ENCODE measurements at regions not wholly inside any gene's neighbourhood (a gene's known extent, or its start where the extent isn't known, plus 50 kb on each side); places are given as distances from the start of the nearest gene placed in this dataset.
"Not testable (repeated sequence)": the region's sequence is repeated elsewhere in the genome, so short reads cannot be mapped to it uniquely, and the experiment has no call there.

DNA sequence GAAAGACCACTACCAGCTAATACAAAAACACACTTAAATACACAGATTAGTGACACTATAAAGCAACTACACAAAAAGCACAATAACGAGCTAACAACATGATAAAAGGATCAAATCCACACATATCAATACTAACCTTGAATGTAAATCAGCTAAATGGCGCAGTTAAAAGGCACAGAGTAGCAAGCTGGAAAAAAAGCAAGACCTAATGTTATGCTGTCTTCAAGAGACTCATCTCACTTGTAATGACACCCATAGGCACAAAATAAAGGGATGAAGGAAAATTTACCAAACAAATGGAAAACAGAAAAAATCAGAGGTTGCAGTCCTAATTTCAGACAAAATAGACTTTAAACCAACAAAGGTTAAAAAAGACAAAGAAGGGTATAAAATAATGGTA lies 86.3 kb downstream of the NUS1 start:
- no peak overlapping the region for H3K27ac ChIP-seq (ENCODE audit: low read depth, low read length, severe bottlenecking)
- no peak overlapping the region for H3K4me3 ChIP-seq (ENCODE audit: extremely low read depth, insufficient read depth, low read length, poor library complexity, severe bottlenecking)
- H3K4me1 ChIP-seq (ENCODE audit: control insufficient read depth, insufficient read depth, low read length, poor library complexity, severe bottlenecking), result no peaks in the 10 kb centered on the region
- no peaks in the 10 kb centered on the region for H3K9me3 ChIP-seq (ENCODE audit: control insufficient read depth, low read length)
- 75 to 100% methylated on average over 1 to 2 of the region's 2 CpGs for WGBS, 2 experiments (ENCODE audit: insufficient coverage in 2 of 2)
- no peaks in the 10 kb centered on the region for H3K36me3 ChIP-seq (ENCODE audit: control insufficient read depth, insufficient read depth, low read length)

DNA sequence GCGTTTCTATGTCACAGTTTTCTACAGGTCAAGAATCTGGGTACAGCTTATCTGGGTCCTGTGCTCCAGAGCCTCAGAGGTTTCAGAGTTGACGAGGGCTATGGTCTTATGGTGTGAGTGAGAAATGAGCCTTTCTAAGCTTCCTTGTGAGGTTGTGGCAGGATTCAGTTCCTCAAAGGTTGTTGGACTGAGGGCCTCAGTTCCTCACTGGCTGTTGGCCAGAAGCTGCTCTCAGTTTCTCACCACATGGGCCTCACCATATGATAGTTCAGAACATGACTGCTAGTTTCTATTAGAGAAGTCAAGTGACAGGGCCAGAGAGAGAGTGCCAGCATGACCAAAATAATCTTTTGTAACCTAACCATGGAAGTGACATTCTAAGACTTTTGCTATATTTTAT lies 96.1 kb downstream of the NUS1 start:
- Histone ChIP-seq H3K27ac (ENCODE audit: low read depth, low read length, severe bottlenecking) (no peak overlapping the region), H3K4me1 (ENCODE audit: control insufficient read depth, insufficient read depth, low read length, poor library complexity, severe bottlenecking) (no peaks in the 10 kb centered on the region), H3K4me3 (ENCODE audit: extremely low read depth, insufficient read depth, low read length, poor library complexity, severe bottlenecking) (no peak overlapping the region), H3K9me3 (ENCODE audit: control insufficient read depth, low read length) (no peaks in the 10 kb centered on the region), H3K36me3 (ENCODE audit: control insufficient read depth, insufficient read depth, low read length) (no peaks in the 10 kb centered on the region)
- 90 to 96% methylated on average over 2 of the region's 2 CpGs for WGBS, 2 experiments (ENCODE audit: insufficient coverage in 2 of 2)

DNA sequence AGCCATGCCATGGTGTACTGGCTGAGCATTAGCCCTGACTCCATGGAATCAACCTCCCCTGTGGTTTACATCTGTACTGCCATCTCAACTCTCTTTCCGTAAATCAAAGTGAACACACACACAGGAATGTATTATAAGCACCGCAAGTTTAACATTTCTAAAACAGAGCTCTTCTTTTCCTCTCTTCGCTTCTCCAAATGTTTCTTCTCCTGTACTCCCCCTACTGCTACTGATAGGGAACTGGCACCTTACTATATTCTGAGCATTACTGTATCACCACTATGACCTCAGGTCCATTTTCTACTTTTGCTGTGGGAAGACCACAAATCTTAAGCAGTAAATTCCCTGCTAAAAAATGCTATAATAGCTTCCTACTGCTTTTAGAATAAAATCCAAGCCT lies 101.2 kb downstream of the NUS1 start:
- H3K27ac ChIP-seq (ENCODE audit: low read depth, low read length, severe bottlenecking), result no peak overlapping the region
- H3K9me3 ChIP-seq (ENCODE audit: control insufficient read depth, low read length), result no peaks in the 10 kb centered on the region
- no peak overlapping the region for H3K4me3 ChIP-seq (ENCODE audit: extremely low read depth, insufficient read depth, low read length, poor library complexity, severe bottlenecking)
- H3K4me1 ChIP-seq (ENCODE audit: control insufficient read depth, insufficient read depth, low read length, poor library complexity, severe bottlenecking), result no peaks in the 10 kb centered on the region
- no peaks in the 10 kb centered on the region for H3K36me3 ChIP-seq (ENCODE audit: control insufficient read depth, insufficient read depth, low read length)
- 60 to 75% methylated on average over 3 of the region's 3 CpGs for WGBS, 2 experiments (ENCODE audit: insufficient coverage in 2 of 2)

DNA sequence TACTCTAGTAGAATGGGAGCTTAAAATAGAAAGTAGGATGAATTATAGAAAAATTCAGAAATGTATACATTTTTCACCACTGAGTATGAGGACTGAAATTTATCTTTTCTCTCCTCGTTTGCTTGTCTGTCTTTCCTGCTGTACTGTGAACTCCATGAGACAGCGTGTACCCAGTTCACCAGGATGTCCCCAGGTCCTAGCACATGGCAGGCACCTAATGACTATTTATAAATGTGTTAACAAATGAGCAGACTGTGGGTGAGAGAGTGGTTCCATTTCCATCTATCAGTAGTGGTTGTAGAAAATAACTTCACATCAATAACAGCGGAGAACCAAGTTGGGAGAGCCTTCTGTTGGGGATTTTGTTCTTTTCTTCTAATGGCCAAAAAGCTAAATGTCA lies 106.3 kb downstream of the NUS1 start:
- 83 to 100% methylated on average over 2 of the region's 3 CpGs for WGBS, 2 experiments (ENCODE audit: insufficient coverage in 2 of 2)
- H3K4me3 ChIP-seq (ENCODE audit: extremely low read depth, insufficient read depth, low read length, poor library complexity, severe bottlenecking), result no peak overlapping the region
- H3K4me1 ChIP-seq (ENCODE audit: control insufficient read depth, insufficient read depth, low read length, poor library complexity, severe bottlenecking), result no peaks in the 10 kb centered on the region
- H3K36me3 ChIP-seq (ENCODE audit: control insufficient read depth, insufficient read depth, low read length), result no peaks in the 10 kb centered on the region
- H3K27ac ChIP-seq (ENCODE audit: low read depth, low read length, severe bottlenecking), result no peak overlapping the region
- H3K9me3 ChIP-seq (ENCODE audit: control insufficient read depth, low read length), result no peaks in the 10 kb centered on the region

DNA sequence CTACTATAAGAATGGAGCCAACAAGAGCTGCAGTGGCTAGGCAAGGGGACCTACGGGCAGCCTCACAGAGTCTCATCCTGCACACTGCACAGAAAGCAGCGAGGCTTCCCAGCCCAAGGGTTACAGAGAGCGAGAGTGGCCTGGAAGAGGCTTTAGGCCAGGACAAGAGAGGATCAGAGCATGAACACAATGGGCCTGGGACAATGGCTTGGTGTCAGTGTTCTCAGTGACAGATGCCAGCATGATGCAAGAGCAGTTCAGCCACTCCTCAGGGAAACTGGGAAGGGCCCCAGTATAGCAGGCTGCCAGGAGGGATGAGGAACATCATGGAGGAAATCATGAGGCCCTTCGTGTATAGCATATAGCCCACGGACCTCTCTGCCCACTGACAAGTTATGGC lies 108.0 kb downstream of the NUS1 start:
- no peaks in the 10 kb centered on the region for H3K9me3 ChIP-seq (ENCODE audit: control insufficient read depth, low read length)
- H3K4me3 ChIP-seq (ENCODE audit: extremely low read depth, insufficient read depth, low read length, poor library complexity, severe bottlenecking), result no peak overlapping the region
- WGBS, 2 experiments (ENCODE audit: insufficient coverage in 2 of 2), result 77 to 96% methylated on average over 4 of the region's 5 CpGs
- no peaks in the 10 kb centered on the region for H3K4me1 ChIP-seq (ENCODE audit: control insufficient read depth, insufficient read depth, low read length, poor library complexity, severe bottlenecking)
- H3K36me3 ChIP-seq (ENCODE audit: control insufficient read depth, insufficient read depth, low read length), result no peaks in the 10 kb centered on the region
- H3K27ac ChIP-seq (ENCODE audit: low read depth, low read length, severe bottlenecking), result no peak overlapping the region

DNA sequence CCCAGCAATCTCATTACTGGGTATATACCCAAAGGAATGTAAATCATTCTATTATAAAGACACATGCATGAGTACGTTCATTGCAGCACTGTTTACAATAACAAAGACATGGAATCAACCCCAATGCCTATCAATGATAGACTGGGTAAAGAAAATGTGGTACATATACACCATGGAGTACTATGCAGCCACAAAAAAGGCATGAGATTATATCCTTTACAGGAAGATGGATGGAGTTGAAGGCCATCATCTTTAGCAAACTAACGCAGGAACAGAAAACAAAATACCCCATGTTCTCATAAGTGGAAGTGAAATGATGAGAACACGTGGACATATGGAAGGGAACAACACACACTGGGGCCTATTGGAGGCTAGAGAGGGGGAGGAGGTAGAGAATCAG lies 115.7 kb downstream of the NUS1 start:
- H3K4me1 ChIP-seq (ENCODE audit: control insufficient read depth, insufficient read depth, low read length, poor library complexity, severe bottlenecking), result no peaks in the 10 kb centered on the region
- no peaks in the 10 kb centered on the region for H3K36me3 ChIP-seq (ENCODE audit: control insufficient read depth, insufficient read depth, low read length)
- 60 to 86% methylated on average over 1 of the region's 3 CpGs for WGBS, 2 experiments (ENCODE audit: insufficient coverage in 2 of 2)
- no peaks in the 10 kb centered on the region for H3K9me3 ChIP-seq (ENCODE audit: control insufficient read depth, low read length)
- no peak overlapping the region for H3K27ac ChIP-seq (ENCODE audit: low read depth, low read length, severe bottlenecking)
- no peak overlapping the region for H3K4me3 ChIP-seq (ENCODE audit: extremely low read depth, insufficient read depth, low read length, poor library complexity, severe bottlenecking)

DNA sequence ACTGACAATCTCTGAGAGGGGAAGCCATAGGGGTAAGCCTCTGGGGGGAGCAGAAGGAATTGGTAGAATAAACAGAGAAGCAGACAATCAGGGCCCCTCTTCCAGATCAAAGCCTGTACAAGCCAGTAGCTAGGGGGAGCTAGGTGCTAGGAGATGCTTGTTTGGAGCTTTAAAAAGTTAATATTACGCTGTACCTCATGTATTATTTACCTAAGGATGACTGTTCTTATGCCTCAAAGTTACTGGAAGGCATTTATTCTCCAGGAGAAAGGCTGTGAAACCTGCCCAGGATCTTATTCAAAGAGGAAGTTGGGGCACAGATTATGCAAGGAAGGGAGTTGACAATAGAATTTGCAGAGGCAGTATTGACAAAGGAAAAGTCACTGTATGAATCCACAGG lies 111.8 kb upstream of the SLC35F1 start:
- no peak overlapping the region for H3K27ac ChIP-seq (ENCODE audit: low read depth, low read length, severe bottlenecking)
- no CpG with 5 or more reads among the region's 1 CpG for WGBS, 2 experiments (ENCODE audit: insufficient coverage in 2 of 2)
- no peak overlapping the region for H3K4me3 ChIP-seq (ENCODE audit: extremely low read depth, insufficient read depth, low read length, poor library complexity, severe bottlenecking)
- no peaks in the 10 kb centered on the region for H3K36me3 ChIP-seq (ENCODE audit: control insufficient read depth, insufficient read depth, low read length)
- no peaks in the 10 kb centered on the region for H3K4me1 ChIP-seq (ENCODE audit: control insufficient read depth, insufficient read depth, low read length, poor library complexity, severe bottlenecking)
- H3K9me3 ChIP-seq (ENCODE audit: control insufficient read depth, low read length), result no peaks in the 10 kb centered on the region

DNA sequence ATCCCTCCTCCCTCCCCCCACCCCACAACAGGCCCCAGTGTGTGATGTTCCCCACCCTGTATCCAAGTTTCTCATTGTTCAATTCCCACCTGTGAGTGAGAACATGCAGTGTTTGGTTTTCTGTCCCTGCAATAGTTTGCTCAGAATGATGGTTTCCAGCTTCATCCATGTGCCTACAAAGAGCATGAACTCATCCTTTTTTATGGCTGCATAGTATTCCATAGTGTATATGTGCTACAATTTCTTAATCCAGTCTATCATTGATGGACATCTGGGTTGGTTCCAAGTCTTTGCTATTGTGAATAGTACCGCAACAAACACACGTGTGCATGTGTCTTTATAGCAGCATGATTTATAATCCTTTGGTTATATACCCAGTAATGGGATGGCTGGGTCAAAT lies 108.2 kb upstream of the SLC35F1 start:
- H3K36me3 ChIP-seq (ENCODE audit: control insufficient read depth, insufficient read depth, low read length); H3K4me1 ChIP-seq (ENCODE audit: control insufficient read depth, insufficient read depth, low read length, poor library complexity, severe bottlenecking); H3K27ac ChIP-seq (ENCODE audit: low read depth, low read length, severe bottlenecking); H3K4me3 ChIP-seq (ENCODE audit: extremely low read depth, insufficient read depth, low read length, poor library complexity, severe bottlenecking); H3K9me3 ChIP-seq (ENCODE audit: control insufficient read depth, low read length): not testable (repeated sequence)
- no CpG with 5 or more reads among the region's 2 CpGs for WGBS, 2 experiments (ENCODE audit: insufficient coverage in 2 of 2)

DNA sequence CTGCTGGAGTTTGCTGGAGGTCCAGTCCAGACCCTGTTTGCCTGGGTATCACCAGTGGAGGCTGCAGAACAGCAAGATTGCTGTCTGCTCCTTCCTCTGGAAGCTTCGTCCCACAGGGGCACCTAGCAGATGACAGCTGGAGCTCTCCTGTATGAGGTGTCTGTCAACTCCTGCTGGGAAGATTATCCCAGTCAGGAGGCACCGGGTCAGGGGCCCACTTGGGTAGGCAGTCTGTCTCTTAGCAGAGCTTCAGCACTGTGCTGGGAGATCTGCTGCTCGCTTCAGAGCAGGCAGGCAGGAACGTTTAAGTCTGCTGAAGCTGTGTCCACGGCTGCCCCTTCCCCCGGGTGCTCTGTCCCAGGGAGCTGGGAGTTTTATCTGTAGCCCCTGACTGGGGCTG lies 96.8 kb upstream of the SLC35F1 start:
- Histone ChIP-seq H3K27ac (ENCODE audit: low read depth, low read length, severe bottlenecking) (no peak overlapping the region), H3K4me1 (ENCODE audit: control insufficient read depth, insufficient read depth, low read length, poor library complexity, severe bottlenecking) (no peaks in the 10 kb centered on the region), H3K4me3 (ENCODE audit: extremely low read depth, insufficient read depth, low read length, poor library complexity, severe bottlenecking) (no peak overlapping the region), H3K36me3 (ENCODE audit: control insufficient read depth, insufficient read depth, low read length) (no peaks in the 10 kb centered on the region), H3K9me3 (ENCODE audit: control insufficient read depth, low read length) (no peaks in the 10 kb centered on the region)
- 87 to 93% methylated on average over 6 of the region's 6 CpGs for WGBS, 2 experiments (ENCODE audit: insufficient coverage in 2 of 2)

DNA sequence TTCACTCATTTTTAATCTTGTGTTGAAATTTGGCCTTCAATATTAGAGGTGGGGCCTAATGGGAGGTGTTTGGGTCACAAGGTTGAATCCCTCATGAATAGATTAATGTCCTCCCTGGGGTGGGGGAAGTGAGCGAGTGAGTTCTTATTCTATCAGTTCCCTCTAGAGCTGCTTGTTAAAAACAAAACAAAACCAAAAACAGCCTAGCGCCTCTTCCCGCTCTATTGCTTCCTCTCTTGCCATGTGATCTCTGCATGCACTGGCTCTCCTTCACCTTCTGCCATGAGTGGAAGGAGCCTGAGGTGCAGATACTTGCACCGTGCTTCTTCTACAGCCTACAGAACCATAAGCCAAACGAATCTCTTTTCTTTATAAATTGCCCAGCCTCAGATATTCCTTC lies 89.6 kb upstream of the SLC35F1 start:
- 85 to 96% methylated on average over 2 to 4 of the region's 5 CpGs for WGBS, 2 experiments (ENCODE audit: insufficient coverage in 2 of 2)
- no peaks in the 10 kb centered on the region for H3K36me3 ChIP-seq (ENCODE audit: control insufficient read depth, insufficient read depth, low read length)
- no peaks in the 10 kb centered on the region for H3K4me1 ChIP-seq (ENCODE audit: control insufficient read depth, insufficient read depth, low read length, poor library complexity, severe bottlenecking)
- no peak overlapping the region for H3K4me3 ChIP-seq (ENCODE audit: extremely low read depth, insufficient read depth, low read length, poor library complexity, severe bottlenecking)
- H3K9me3 ChIP-seq (ENCODE audit: control insufficient read depth, low read length), result no peaks in the 10 kb centered on the region
- no peak overlapping the region for H3K27ac ChIP-seq (ENCODE audit: low read depth, low read length, severe bottlenecking)

DNA sequence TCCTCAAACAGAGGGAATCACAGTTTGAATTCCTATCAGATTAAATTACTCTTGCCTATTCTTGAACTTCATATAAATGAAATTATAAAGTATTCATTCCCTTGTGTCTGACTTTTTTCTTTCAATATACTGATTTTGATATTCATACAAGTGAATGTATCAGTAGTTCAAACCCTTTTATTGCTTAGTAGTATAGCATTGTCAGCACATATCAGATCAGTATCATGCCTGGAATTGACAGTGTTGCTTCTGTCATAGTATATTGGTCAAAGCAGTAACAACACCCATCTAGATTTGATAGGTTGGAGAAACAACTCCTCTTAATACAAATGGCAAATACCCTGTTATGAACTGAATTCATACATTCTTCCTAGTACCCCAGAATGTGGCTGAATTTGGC lies 89.1 kb upstream of the SLC35F1 start:
- no peaks in the 10 kb centered on the region for H3K36me3 ChIP-seq (ENCODE audit: control insufficient read depth, insufficient read depth, low read length)
- no peaks in the 10 kb centered on the region for H3K4me1 ChIP-seq (ENCODE audit: control insufficient read depth, insufficient read depth, low read length, poor library complexity, severe bottlenecking)
- H3K27ac ChIP-seq (ENCODE audit: low read depth, low read length, severe bottlenecking), result no peak overlapping the region
- H3K9me3 ChIP-seq (ENCODE audit: control insufficient read depth, low read length), result no peaks in the 10 kb centered on the region
- H3K4me3 ChIP-seq (ENCODE audit: extremely low read depth, insufficient read depth, low read length, poor library complexity, severe bottlenecking), result no peak overlapping the region

DNA sequence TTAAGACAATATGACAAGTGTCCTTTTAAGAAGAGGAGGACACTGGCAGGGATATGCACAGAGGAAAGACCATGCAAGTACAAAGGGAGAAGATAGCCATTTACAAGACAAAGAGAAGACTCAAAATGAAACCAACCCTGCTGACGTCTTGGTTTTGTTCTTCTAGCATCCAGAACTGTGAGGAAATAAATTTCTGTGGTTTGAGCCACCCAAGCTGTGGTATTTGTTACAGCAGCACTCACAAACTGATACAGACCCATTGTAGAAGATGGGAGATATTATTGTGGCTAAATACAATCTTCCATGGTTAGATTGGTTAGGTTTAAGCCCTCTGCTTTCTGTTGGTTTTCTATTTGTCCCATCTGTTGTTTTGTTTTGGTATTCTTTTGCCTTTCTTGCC lies 88.6 kb upstream of the SLC35F1 start:
- WGBS, 2 experiments (ENCODE audit: insufficient coverage in 2 of 2), result 67% methylated on average over 1 of the region's 1 CpG; no CpG with 5 or more reads in 1 of the 2 experiments
- Histone ChIP-seq H3K36me3 (ENCODE audit: control insufficient read depth, insufficient read depth, low read length) (no peaks in the 10 kb centered on the region), H3K27ac (ENCODE audit: low read depth, low read length, severe bottlenecking) (no peak overlapping the region), H3K4me3 (ENCODE audit: extremely low read depth, insufficient read depth, low read length, poor library complexity, severe bottlenecking) (no peak overlapping the region), H3K9me3 (ENCODE audit: control insufficient read depth, low read length) (no peaks in the 10 kb centered on the region), H3K4me1 (ENCODE audit: control insufficient read depth, insufficient read depth, low read length, poor library complexity, severe bottlenecking) (no peaks in the 10 kb centered on the region)

Measured in mesodermal cell (in vitro differentiated cells).